Parathyroid adenoma (tissue), 2 donors: ENCODE measurements at regions not wholly inside any gene's neighbourhood (a gene's known extent, or its start where the extent isn't known, plus 50 kb on each side); places are given as distances from the start of the nearest gene placed in this dataset.

ENCODE experiments used
- H2AFZ ChIP-seq: fragments of 300-600 bp; sonication (generic); one replicate; pipeline ENCODE4 v1.7.0; 2017; ENCODE audit warnings: antibody characterized with exemption, mild to moderate bottlenecking
- H3K27ac ChIP-seq: fragments of 300-600 bp; sonication (generic); one replicate; pipeline ENCODE4 v1.7.0; 2017
- H3K27me3 ChIP-seq: fragments of 300-600 bp; sonication (generic); one replicate; pipeline ENCODE4 v1.7.0; 2017; ENCODE audit warnings: low read length; ENCODE audit not compliant: control insufficient read depth, insufficient read depth
- H3K36me3 ChIP-seq: fragments of 300-600 bp; sonication (generic); one replicate; pipeline ENCODE4 v1.7.0; 2017; ENCODE audit warnings: low read length; ENCODE audit not compliant: control insufficient read depth, insufficient read depth
- H3K4me1 ChIP-seq: fragments of 300-600 bp; sonication (generic); one replicate; pipeline ENCODE4 v1.7.0; 2017; ENCODE audit warnings: control low read depth
- H3K4me2 ChIP-seq: fragments of 300-600 bp; sonication (generic); one replicate; pipeline ENCODE4 v1.7.0; 2017; ENCODE audit warnings: low read length
- H3K4me3 ChIP-seq: fragments of 300-600 bp; sonication (generic); one replicate; pipeline ENCODE4 v1.7.0; 2017; ENCODE audit warnings: low read depth, low read length
- H3K79me2 ChIP-seq: fragments of 300-600 bp; sonication (generic); one replicate; pipeline ENCODE4 v1.7.0; 2017; ENCODE audit warnings: control low read depth
- H3K9ac ChIP-seq: fragments of 300-600 bp; sonication (generic); one replicate; pipeline ENCODE4 v1.7.0; 2017; ENCODE audit warnings: mild to moderate bottlenecking
- H3K9me3 ChIP-seq: fragments of 300-600 bp; sonication (generic); one replicate; pipeline ENCODE4 v1.7.0; 2017; ENCODE audit warnings: low read length; ENCODE audit not compliant: control insufficient read depth
- CTCF ChIP-seq: fragments of 300-600 bp; sonication (generic); IDR thresholded peaks from one replicate; pipeline ENCODE4 v1.7.0; 2017; ENCODE audit warnings: antibody characterized with exemption, mild to moderate bottlenecking
- donor health status: primary hyperparathyroidism.

- no peaks in the 10 kb centered on the region for H3K79me2 ChIP-seq
- no peaks in the 10 kb centered on the region for H3K9me3 ChIP-seq
- no peaks in the 10 kb centered on the region for H3K36me3 ChIP-seq
- H2AFZ ChIP-seq = no peak overlapping the region
- no peak for TF ChIP-seq CTCF
- H3K27ac ChIP-seq = no peak overlapping the region
- H3K4me3 ChIP-seq = no peak overlapping the region
- H3K9ac ChIP-seq = no peak overlapping the region
- H3K4me1 ChIP-seq = no peaks in the 10 kb centered on the region
- H3K27me3 ChIP-seq = no peaks in the 10 kb centered on the region
- no peak overlapping the region for H3K4me2 ChIP-seq
Observed at GRCh38 chr14:49058511-49058910, 527.7 kb downstream of the RPS29 start.

GRCh38 chr14:49057838-49058510 is 528.2 kb downstream of the RPS29 start:
- H2AFZ ChIP-seq = no peak overlapping the region
- no peak overlapping the region for H3K9ac ChIP-seq
- H3K27ac ChIP-seq = no peak overlapping the region
- H3K79me2 ChIP-seq = no peaks in the 10 kb centered on the region
- TF ChIP-seq CTCF = no peak
- no peaks in the 10 kb centered on the region for H3K36me3 ChIP-seq
- H3K9me3 ChIP-seq = no peaks in the 10 kb centered on the region
- no peaks in the 10 kb centered on the region for H3K4me1 ChIP-seq
- H3K27me3 ChIP-seq = no peaks in the 10 kb centered on the region
- H3K4me3 ChIP-seq = no peak overlapping the region
- no peak overlapping the region for H3K4me2 ChIP-seq

- TF ChIP-seq CTCF = no peak
- H3K9ac ChIP-seq = no peak overlapping the region
- H2AFZ ChIP-seq = no peak overlapping the region
- no peaks in the 10 kb centered on the region for H3K27me3 ChIP-seq
- no peak overlapping the region for H3K4me2 ChIP-seq
- no peaks in the 10 kb centered on the region for H3K79me2 ChIP-seq
- H3K4me1 ChIP-seq = no peaks in the 10 kb centered on the region
- H3K36me3 ChIP-seq = no peaks in the 10 kb centered on the region
- no peak overlapping the region for H3K4me3 ChIP-seq
- H3K27ac ChIP-seq = no peak overlapping the region
- H3K9me3 ChIP-seq = no peaks in the 10 kb centered on the region
Observed at GRCh38 chr14:49056021-49056420, 530.2 kb downstream of the RPS29 start.

- H3K79me2 ChIP-seq = no peaks in the 10 kb centered on the region
- no peak overlapping the region for H3K4me3 ChIP-seq
- H2AFZ ChIP-seq = no peak overlapping the region
- no peaks in the 10 kb centered on the region for H3K9me3 ChIP-seq
- no peaks in the 10 kb centered on the region for H3K27me3 ChIP-seq
- H3K4me1 ChIP-seq = no peaks in the 10 kb centered on the region
- no peak overlapping the region for H3K4me2 ChIP-seq
- TF ChIP-seq CTCF = no peak
- no peak overlapping the region for H3K9ac ChIP-seq
- no peak overlapping the region for H3K27ac ChIP-seq
- no peaks in the 10 kb centered on the region for H3K36me3 ChIP-seq
Observed at GRCh38 chr14:49052521-49052920, 533.7 kb downstream of the RPS29 start.
